Hepatocyte (in vitro differentiated cells): ENCODE measurements at regions not wholly inside any gene's neighbourhood (a gene's known extent, or its start where the extent isn't known, plus 50 kb on each side); places are given as distances from the start of the nearest gene placed in this dataset.

ENCODE experiments used
- DNase-seq: peaks from one replicate; pipeline ENCODE4 v3.0.0-alpha.2; 2016; ENCODE audit warnings: low spot score
- H2AFZ ChIP-seq: fragments of 200-600 bp; sonication (generic); 2 replicates; pipeline ENCODE4 v1.6.0; 2016; ENCODE audit warnings: antibody characterized with exemption, mild to moderate bottlenecking
- H3K27ac ChIP-seq: fragments of 200-600 bp; sonication (generic); 2 replicates; pipeline ENCODE4 v1.5.1; 2016; ENCODE audit warnings: mild to moderate bottlenecking
- H3K27me3 ChIP-seq: fragments of 200-600 bp; sonication (generic); 2 replicates; pipeline ENCODE4 v1.6.1; 2016
- H3K36me3 ChIP-seq: fragments of 200-600 bp; sonication (generic); replicated peaks from 2 replicates; pipeline ENCODE4 v1.5.1; 2016; ENCODE audit warnings: low read depth; ENCODE audit not compliant: insufficient read depth
- H3K4me1 ChIP-seq: fragments of 200-600 bp; sonication (generic); 2 replicates; pipeline ENCODE4 v1.5.1; 2016; ENCODE audit warnings: mild to moderate bottlenecking, moderate library complexity; ENCODE audit not compliant: insufficient read depth
- H3K4me2 ChIP-seq: fragments of 200-600 bp; sonication (generic); 2 replicates; pipeline ENCODE4 v1.6.0; 2016
- H3K4me3 ChIP-seq: fragments of 200-600 bp; sonication (generic); 2 replicates; pipeline ENCODE4 v1.5.1; 2016; ENCODE audit warnings: mild to moderate bottlenecking
- H3K79me2 ChIP-seq: fragments of 200-600 bp; sonication (generic); 2 replicates; pipeline ENCODE4 v1.6.0; 2017; ENCODE audit warnings: mild to moderate bottlenecking
- H3K9me2 ChIP-seq: fragments of 200-600 bp; sonication (generic); replicated peaks from 2 replicates; pipeline ENCODE4 v1.6.0; 2017; ENCODE audit warnings: mild to moderate bottlenecking; ENCODE audit not compliant: insufficient read depth
- H3K9me3 ChIP-seq: fragments of 200-600 bp; sonication (generic); 2 replicates; pipeline ENCODE4 v1.5.1; 2016; ENCODE audit warnings: low read depth, mild to moderate bottlenecking
- H4K20me1 ChIP-seq: fragments of 200-600 bp; sonication (generic); 2 replicates; pipeline ENCODE4 v1.6.0; 2016; ENCODE audit warnings: mild to moderate bottlenecking; ENCODE audit not compliant: insufficient read depth, poor library complexity, severe bottlenecking
- EZH2 ChIP-seq: fragments of 200-600 bp; sonication (generic); IDR thresholded peaks from 2 replicates; pipeline ENCODE4 v1.6.1; 2016; ENCODE audit warnings: antibody characterized with exemption, mild to moderate bottlenecking, borderline replicate concordance
- EZH2phosphoT487 ChIP-seq: fragments of 200-600 bp; sonication (generic); IDR thresholded peaks from one replicate; pipeline ENCODE4 v1.6.1; 2018; ENCODE audit warnings: antibody characterized with exemption, mild to moderate bottlenecking, low read depth, moderate library complexity; ENCODE audit not compliant: unreplicated experiment, severe bottlenecking
- WGBS: methylation state at CpG from one replicate; pipeline ENCODE4 v1.1.6; 2016; ENCODE audit warnings: low lambda C conversion rate; ENCODE audit errors: missing lambda C conversion rate; 5-methylcytosine and 5-hydroxymethylcytosine counted together
- TF ChIP-seq, protein P1 (sequence below): fragments of 200-600 bp; sonication (generic); IDR thresholded peaks from 2 replicates; pipeline ENCODE4 v1.5.1; 2016; ENCODE audit warnings: antibody characterized with exemption, mild to moderate bottlenecking; ENCODE audit not compliant: poor library complexity

DNA sequence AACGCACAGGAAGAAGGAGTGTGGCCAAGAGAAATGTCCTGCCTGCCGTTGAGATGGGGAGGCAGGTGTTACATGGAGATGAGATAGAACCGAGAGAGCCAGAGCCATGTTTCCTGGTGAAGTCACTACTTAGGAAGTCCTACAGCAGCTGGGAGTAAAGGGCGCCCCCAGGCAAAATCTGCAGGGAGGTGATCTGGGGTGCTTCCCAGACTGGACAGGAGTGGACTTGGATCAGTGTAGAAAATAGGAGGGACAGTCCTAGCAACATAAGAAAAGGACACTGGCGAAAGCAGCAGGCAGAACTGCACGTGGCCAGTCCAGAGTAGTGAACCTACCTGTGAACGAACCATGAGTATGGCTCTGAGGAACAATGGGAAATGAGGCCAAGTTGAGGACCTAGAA, 85.3 kb downstream of the CD164 start:
- H3K4me1 ChIP-seq = peaks cover 26% of the 10 kb centered on the region
- WGBS = 76% methylated on average over 7 of the region's 7 CpGs
- DNase-seq = no peak

DNA sequence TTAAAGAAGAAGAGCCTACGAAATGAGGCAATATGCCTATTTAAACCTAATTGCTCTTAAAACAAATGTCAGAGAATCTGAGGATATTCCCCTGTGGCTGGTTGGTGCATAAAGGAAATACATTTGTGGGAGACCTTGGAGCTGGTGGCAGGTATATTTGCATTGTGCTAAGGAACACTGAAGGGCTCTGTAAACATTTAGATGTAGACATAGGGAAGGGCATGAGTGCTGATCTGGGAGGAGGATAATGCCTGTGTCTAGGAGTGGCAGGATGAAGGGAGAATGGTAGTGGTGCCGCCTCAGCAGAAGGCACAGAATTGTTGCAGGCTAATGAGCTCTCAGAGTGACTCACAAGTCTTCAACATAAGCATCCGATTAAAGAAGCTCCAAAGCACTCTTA, 85.8 kb downstream of the CD164 start:
- WGBS = 55% methylated on average over 3 of the region's 3 CpGs
- no peaks in the 10 kb centered on the region for H3K9me2 ChIP-seq
- peak overlapping the region; percentile 5 for H3K4me2 ChIP-seq
- no peaks in the 10 kb centered on the region for H3K79me2 ChIP-seq
- no peaks in the 10 kb centered on the region for H3K9me3 ChIP-seq
- no peak overlapping the region for H3K4me3 ChIP-seq
- DNase-seq = peak; percentile 49
- no peak overlapping the region for H2AFZ ChIP-seq
- TF ChIP-seq EZH2phosphoT487 (no peak), EZH2 (no peak)
- TF ChIP-seq, protein P1, sequence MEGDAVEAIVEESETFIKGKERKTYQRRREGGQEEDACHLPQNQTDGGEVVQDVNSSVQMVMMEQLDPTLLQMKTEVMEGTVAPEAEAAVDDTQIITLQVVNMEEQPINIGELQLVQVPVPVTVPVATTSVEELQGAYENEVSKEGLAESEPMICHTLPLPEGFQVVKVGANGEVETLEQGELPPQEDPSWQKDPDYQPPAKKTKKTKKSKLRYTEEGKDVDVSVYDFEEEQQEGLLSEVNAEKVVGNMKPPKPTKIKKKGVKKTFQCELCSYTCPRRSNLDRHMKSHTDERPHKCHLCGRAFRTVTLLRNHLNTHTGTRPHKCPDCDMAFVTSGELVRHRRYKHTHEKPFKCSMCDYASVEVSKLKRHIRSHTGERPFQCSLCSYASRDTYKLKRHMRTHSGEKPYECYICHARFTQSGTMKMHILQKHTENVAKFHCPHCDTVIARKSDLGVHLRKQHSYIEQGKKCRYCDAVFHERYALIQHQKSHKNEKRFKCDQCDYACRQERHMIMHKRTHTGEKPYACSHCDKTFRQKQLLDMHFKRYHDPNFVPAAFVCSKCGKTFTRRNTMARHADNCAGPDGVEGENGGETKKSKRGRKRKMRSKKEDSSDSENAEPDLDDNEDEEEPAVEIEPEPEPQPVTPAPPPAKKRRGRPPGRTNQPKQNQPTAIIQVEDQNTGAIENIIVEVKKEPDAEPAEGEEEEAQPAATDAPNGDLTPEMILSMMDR = no peak
- H4K20me1 ChIP-seq = no peaks in the 10 kb centered on the region
- H3K27ac ChIP-seq = peak overlapping the region; percentile 80
- H3K4me1 ChIP-seq = peaks cover 26% of the 10 kb centered on the region
- H3K36me3 ChIP-seq = no peaks in the 10 kb centered on the region
- H3K27me3 ChIP-seq = no peaks in the 10 kb centered on the region

More for the DNA sequence above, 85.3 kb downstream of the CD164 start:
- no peaks in the 10 kb centered on the region for H3K27me3 ChIP-seq
- no peak for TF ChIP-seq EZH2phosphoT487
- TF ChIP-seq EZH2 = no peak
- TF ChIP-seq, protein P1 = no peak
- no peaks in the 10 kb centered on the region for H4K20me1 ChIP-seq
- peak overlapping the region; percentile 28 for H2AFZ ChIP-seq
- peak overlapping the region; percentile 5 for H3K4me2 ChIP-seq
- H3K4me3 ChIP-seq = no peak overlapping the region
- H3K27ac ChIP-seq = peak overlapping the region; percentile 80
- no peaks in the 10 kb centered on the region for H3K9me3 ChIP-seq
- H3K9me2 ChIP-seq = no peaks in the 10 kb centered on the region
- H3K79me2 ChIP-seq = no peaks in the 10 kb centered on the region
- no peaks in the 10 kb centered on the region for H3K36me3 ChIP-seq

DNA sequence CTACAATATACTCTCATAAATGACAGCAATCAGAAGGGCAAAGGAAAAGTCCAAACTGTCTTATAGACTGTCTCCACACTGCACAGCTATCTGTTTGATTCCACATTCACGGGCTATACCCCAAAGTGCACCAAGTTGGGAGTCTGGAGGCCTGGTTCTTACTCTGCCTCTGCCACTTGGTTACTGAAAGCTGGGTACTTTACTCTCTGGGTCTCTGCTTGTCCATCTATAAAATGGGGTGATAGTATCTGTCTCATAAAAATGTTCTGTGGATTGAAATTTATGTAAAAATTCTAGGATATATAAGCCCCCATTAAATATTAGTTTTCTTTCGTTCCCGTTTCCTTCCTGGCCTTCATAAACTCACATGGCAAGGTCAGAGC, 86.5 kb downstream of the CD164 start:
- Histone ChIP-seq H4K20me1 (no peaks in the 10 kb centered on the region), H3K4me1 (peaks cover 23% of the 10 kb centered on the region), H3K36me3 (no peaks in the 10 kb centered on the region), H3K79me2 (no peaks in the 10 kb centered on the region), H3K9me3 (no peaks in the 10 kb centered on the region), H3K9me2 (no peaks in the 10 kb centered on the region), H3K4me2 (no peak overlapping the region), H3K27ac (peak overlapping the region; percentile 45), H2AFZ (no peak overlapping the region), H3K4me3 (no peak overlapping the region), H3K27me3 (no peaks in the 10 kb centered on the region)
- no peak for DNase-seq
- TF ChIP-seq, protein P1 = no peak
- TF ChIP-seq EZH2 (no peak), EZH2phosphoT487 (no peak)
- 72% methylated on average over 3 of the region's 3 CpGs for WGBS

DNA sequence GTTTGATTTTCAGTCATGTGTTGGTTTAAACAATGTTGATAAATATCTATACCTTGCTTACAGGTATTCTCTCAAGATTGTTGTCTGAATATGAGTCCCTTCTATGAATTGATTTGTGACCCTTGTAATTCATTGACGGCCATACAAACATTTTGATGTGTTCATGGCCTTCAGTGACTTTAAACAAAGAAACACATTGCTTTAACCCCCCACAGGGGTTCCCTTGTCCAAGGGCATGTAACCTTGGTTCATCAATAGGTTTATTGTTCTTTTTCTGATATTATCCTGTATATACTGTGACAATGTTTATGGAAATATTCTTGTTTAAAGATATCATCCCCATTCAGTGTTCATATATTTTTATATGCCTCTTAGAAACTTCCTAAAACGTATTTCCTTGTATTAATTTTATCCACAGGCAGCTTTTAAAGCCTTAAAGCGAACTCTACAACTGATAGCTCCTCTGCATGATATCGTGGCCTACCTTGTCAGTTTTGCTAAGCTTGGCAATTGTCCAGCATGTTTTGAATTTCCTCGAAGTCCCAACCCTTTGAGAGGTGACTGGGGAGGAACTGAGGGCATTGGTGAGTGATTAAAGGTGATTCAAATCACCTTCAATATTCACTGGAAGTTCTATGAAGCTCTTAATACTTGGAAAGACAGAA, 87.0 kb downstream of the CD164 start:
- TF ChIP-seq EZH2phosphoT487 = no peak
- TF ChIP-seq, protein P1 = no peak
- TF ChIP-seq EZH2 = no peak
- Histone ChIP-seq H3K27me3 (no peaks in the 10 kb centered on the region), H3K4me1 (peaks cover 18% of the 10 kb centered on the region), H3K36me3 (no peaks in the 10 kb centered on the region), H2AFZ (no peak overlapping the region), H3K4me2 (no peak overlapping the region), H3K9me3 (no peaks in the 10 kb centered on the region), H3K79me2 (no peaks in the 10 kb centered on the region), H4K20me1 (no peaks in the 10 kb centered on the region), H3K27ac (peak overlapping the region; percentile 45), H3K9me2 (no peaks in the 10 kb centered on the region), H3K4me3 (no peak overlapping the region)
- DNase-seq = no peak
- WGBS = 71% methylated on average over 5 of the region's 5 CpGs
